ENCODE measurements at regions not wholly inside any gene's neighbourhood (a gene's known extent, or its start where the extent isn't known, plus 50 kb on each side); places are given as distances from the start of the nearest gene placed in this dataset.
A peak's percentile ranks its signal among the peaks of the same experiment; 100 is the strongest.
"Not testable (repeated sequence)": the region's sequence is repeated elsewhere in the genome, so short reads cannot be mapped to it uniquely, and the experiment has no call there.

GRCh38 chr15:79166311-79166955 is 75.9 kb upstream of the RASGRF1 start:
- in situ Hi-C loops (cut with HindIII; ENCODE audit: low pct_unique_long_range_greater_than_20kb, low sequenced_read_pairs) = no loop called here
- no peak for DNase-seq (ENCODE audit: low read depth)

GRCh38 chr15:79164465-79164864 is 73.9 kb upstream of the RASGRF1 start:
- in situ Hi-C loops (cut with HindIII; ENCODE audit: low pct_unique_long_range_greater_than_20kb, low sequenced_read_pairs) = no loop called here
- no peak for DNase-seq (ENCODE audit: low read depth)

DNA sequence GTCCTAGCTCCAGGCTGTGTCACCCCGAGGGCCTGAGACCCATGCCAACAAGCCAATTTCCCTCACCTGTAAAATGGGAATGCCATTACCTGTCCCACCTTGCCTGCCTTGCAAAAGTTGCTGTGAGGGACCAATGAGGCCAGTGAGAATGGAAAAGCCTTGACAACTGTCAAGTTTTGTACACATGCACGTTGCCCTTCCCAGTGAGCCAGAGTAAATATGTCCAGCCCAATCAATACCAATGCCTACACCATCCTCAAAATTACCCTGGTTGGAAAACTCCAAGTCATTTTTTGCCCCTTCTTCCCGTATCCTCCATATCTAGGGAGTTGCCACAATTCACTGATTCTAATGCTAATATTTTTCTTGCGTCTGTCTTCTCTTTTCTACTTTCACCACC is 73.5 kb upstream of the RASGRF1 start:
- in situ Hi-C loops (cut with HindIII; ENCODE audit: low pct_unique_long_range_greater_than_20kb, low sequenced_read_pairs) = no loop called here
- no peak for DNase-seq (ENCODE audit: low read depth)

GRCh38 chr15:79163395-79163794 is 72.8 kb upstream of the RASGRF1 start:
- in situ Hi-C loops (cut with HindIII; ENCODE audit: low pct_unique_long_range_greater_than_20kb, low sequenced_read_pairs) = no loop called here
- DNase-seq (ENCODE audit: low read depth) = no peak

- in situ Hi-C loops (cut with HindIII; ENCODE audit: low pct_unique_long_range_greater_than_20kb, low sequenced_read_pairs) = no loop called here
- no peak for DNase-seq (ENCODE audit: low read depth)
Observed at GRCh38 chr15:79161837-79162508, 71.4 kb upstream of the RASGRF1 start.

GRCh38 chr15:79160211-79160610 is 69.6 kb upstream of the RASGRF1 start:
- DNase-seq (ENCODE audit: low read depth) = peak; percentile 69
- in situ Hi-C loops (cut with HindIII; ENCODE audit: low pct_unique_long_range_greater_than_20kb, low sequenced_read_pairs) = no loop called here

DNA sequence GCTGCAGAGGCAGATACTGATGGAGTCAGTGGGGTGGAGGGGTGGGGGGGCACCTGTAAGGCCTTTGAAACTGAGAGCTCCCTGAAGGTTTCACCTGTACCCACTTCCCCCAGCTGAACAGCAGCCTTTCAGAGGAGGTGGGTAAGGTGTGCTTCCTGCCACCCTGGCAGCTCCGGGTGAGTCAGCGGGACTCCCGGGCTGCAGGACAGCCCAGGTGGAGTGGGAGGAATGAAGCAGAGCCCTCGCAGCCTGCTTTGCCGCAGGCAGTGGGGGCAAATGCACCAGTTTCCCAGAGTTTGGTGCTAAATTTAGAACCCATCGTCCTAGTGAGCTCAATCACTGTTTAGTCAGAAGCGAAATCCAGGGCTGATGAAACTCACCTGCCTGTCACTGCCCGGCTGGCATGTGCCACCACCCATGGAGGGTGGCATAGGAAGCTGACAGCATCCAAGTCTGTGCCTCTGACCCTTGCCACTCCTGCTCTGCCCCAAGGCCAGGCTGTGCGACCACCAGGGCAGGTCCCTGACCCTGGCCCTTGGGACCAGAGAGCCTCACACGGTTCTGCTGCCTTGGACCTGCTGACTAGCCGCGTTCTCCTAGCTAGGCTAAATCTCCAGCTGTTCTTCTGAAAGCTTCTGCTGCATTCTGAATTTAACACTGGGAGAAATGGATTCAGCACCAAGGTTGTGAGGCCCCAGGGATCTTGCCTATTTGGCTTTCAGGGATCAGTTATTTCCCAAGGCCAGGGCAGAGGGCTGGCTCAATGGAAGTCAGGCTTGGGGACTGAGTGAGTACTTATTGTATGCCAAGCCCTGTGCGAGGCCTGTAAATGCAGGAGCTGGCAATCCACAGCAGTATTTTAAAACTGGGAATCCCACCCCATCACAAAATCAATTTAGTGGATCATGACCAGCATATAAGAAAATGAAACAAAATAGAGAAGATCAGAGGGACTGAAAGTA is 67.3 kb upstream of the RASGRF1 start:
- in situ Hi-C loops (cut with HindIII; ENCODE audit: low pct_unique_long_range_greater_than_20kb, low sequenced_read_pairs) = no loop called here
- no peak for DNase-seq (ENCODE audit: low read depth)

DNA sequence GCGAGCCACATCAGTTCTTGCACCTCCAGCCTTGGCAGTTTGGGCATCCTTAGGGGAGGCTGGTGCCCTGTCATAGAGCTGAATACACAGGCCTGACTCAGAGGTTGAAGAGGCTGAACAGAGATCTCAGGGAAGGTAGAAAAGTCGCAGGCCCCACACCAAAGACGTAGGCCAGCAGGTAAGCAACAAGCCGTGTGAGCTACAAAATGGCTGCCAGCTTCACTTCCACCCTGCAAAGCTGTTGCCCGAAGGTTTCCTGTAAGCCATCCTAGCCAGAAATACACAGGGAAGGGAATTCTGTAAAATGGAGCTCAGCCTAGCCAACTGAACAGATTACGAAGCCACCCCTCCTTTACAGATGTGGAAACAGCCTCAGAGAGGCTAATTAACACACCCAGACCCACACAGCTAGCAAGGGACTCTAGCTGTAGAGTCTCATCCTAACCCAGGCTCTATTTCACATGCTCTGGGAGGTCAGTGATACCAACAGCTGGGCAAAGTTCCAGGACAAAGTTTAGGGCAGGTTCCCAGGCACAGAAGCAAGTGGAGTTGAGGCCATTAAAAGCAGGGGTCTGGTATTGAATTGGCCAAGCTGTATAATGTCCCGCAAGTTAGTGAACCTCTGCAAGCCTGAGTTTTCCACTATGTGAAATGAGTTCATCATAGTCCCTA is 66.3 kb upstream of the RASGRF1 start:
- in situ Hi-C loops (cut with HindIII; ENCODE audit: low pct_unique_long_range_greater_than_20kb, low sequenced_read_pairs) = no loop called here
- DNase-seq (ENCODE audit: low read depth) = no peak

- no peak for DNase-seq (ENCODE audit: low read depth)
- in situ Hi-C loops (cut with HindIII; ENCODE audit: low pct_unique_long_range_greater_than_20kb, low sequenced_read_pairs) = no loop called here
Observed at GRCh38 chr15:79154483-79155135, 64.0 kb upstream of the RASGRF1 start.

DNA sequence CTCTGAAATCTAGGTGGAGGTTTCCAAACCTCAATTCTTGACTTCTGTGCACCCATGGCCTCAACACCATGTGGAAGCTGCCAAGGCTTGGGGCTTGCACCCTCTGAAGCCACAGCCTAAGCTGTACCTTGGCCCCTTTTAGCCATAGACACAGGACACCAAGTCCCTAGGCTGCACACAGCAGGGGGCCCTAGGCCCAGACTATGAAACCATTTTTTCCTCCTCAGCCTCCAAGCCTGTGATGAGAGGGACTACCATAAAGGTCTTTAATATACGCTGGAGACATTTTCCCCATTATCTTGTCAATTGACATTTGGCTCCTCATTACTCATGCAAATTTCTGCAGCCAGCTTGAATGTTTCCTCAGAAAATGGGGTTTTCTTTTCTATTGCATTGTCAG is 53.7 kb upstream of the RASGRF1 start:
- in situ Hi-C loops (cut with HindIII; ENCODE audit: low pct_unique_long_range_greater_than_20kb, low sequenced_read_pairs); DNase-seq (ENCODE audit: low read depth): not testable (repeated sequence)

DNA sequence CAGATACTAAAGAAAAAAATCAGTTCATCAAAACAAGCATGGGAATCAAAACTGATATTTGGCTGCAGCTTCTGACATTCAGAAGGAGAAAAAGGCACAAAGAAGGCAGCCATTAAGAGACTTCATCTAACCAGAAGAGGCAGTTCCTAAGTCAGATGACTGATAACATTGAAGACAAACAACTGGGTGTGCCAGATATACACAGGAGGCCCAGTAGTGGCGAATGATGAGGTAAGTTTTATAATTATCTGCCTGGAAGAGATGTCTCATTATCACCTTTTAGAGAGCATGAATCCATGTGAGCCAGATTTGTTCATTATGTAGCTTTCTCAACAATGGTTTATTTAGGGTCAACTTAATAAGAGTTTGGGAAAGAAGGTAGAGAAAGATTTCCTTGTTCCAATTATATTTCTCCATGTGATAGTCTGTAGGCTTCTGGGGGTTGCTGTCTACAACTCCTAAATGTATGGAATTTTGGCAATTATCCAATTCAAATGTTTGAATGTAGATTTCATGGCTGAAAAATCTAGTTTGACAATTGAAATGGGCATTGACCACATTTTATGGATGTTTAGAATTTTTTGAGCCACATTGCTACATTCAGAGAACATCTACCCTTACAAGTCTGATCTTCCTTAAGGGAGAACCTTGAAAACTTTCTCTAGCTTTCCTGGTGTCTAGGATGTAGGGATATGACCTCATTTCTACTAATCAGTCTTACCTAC is 50.4 kb upstream of the RASGRF1 start:
- in situ Hi-C loops (cut with HindIII; ENCODE audit: low pct_unique_long_range_greater_than_20kb, low sequenced_read_pairs) = no loop called here

More for the DNA sequence above, 50.4 kb upstream of the RASGRF1 start:
- no peak for DNase-seq (ENCODE audit: low read depth)

Measured in Caki2 (cell line).